NCI-H187 (cell line): ENCODE measurements at regions not wholly inside any gene's neighbourhood (a gene's known extent, or its start where the extent isn't known, plus 50 kb on each side); places are given as distances from the start of the nearest gene placed in this dataset.

ENCODE experiments used
- DNase-seq, 2 experiments: peaks; one replicate each; lab custom pipeline; 2025; lab: John Stamatoyannopoulos, UW

DNA sequence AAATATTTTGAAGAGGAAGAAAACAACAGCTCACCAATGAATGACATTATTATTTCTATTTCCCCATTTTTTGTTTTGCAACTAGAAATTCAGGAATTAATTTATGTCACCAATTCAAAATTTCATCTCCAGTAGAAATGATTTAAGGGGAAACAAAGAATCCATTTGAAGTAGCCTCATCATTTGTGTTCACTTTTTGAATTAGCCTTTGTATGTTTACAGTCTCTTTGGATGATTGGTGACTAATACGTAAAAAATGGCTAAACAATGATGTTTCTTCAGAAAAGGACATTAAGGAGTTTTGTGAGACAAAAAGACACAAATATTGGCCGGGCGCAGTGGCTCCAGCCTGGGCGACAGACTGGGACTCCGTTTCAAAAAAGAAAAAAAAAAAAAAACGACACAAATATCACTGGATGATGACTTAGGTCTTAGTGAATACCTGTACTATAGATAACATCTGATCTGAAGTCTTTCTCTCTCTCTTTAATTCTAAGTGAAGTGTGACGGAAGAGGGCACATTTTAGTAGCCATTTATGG lies 313.2 kb downstream of the PIK3C3 start:
- DNase-seq, result no peak

DNA sequence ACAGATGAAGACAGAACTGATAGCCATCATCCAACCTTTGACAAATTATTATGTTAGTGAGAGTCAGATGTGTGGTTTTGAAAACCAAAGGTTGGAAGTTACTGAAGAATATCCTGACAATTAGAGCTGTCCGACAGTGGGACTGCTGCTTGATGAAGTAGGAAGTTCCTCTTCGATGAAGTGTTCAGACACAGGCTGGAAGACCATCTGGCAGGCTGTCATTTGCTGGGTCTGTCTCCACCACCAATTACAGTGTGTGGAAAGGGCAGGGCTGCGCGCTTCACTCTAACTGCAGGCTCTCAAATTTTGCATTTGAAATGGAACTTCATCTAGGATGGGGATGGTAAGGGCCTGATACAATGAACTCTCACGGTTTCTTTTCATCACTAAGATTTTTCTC lies 313.8 kb downstream of the PIK3C3 start:
- no peak for DNase-seq

DNA sequence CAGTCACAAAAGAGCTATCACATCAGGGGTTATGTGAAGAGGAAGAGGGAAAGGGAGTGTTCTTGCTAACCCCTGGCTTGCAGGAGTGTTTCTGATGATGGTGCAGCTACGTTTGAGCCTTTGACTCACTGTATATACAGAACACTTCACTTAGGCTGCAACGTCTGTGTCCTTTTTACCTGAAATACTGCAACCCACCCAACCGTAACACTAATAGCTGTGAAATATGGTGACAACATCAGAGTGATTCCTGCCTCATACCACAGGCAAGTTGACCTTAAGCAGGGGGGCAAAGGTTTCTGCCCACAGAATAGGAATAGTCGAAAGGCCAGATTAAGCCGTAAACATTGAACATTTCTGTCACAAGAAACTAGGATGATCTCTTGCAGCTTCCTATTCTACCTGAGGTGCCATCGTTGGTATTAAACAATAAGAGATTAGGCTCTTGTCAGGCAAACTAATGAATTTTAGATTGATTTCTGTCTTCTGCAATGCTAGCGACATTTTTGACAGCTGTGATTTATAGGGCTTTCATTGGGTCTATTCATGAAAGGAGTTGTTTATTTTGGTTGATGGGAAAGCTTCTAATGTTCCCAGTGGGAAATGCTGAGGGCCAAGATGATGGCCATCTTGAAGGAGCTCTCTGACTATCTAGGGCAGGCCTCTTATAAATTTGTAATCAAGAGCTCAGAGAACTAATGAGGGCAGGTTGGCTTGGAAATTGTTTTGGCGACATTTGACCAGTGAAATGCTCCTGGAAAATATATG lies 316.8 kb downstream of the PIK3C3 start:
- DNase-seq, result peak in 1 of 2 experiments; percentile 9

DNA sequence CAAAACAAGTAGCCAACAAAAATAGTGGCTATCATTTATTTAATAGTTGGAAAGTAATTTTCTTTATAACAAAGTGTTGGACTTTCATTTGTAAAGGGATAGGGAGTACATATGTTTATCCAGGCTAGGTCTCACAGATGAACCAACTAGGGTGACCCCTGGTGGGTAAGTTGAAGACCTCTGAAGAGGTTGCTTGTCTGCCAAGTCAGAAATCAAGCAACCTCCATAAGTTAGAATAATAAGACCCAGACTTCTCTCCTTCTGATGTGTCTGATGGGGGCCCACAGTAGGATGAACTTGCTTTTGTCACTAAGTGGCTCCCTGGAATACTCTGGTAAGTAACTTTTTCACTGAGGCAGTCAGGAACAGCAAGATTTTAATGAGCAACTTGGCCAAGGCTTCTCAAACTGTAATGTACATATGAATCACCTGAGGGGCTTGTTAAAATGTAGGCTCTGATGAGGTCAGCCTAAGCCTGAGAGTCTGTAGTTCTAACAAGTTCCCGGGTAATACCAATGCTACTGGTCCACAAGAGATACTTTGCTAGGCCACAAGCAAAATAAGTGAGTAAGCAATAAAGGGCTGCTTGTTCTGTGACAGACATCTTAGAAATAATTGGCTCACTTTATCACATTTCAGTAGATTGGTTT lies 319.6 kb downstream of the PIK3C3 start:
- no peak for DNase-seq

DNA sequence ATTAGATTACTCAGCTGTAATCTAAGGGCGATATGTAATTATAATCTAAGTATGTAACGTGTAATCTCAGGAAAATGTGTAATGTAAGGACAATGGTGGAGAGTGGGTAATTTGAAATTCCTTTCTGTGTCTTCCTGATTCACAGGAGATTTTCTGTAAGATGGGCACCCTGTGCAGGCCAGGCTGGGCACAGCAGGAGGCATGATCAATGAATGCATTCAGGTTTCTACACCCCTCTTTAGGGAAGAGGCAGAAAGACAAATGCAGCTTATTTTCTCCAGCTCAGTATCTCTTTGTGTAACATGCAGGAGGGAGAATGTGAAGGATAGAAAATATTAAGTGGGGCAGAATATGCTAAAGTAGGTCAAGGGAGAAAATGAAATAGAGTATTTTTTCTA lies 320.1 kb downstream of the PIK3C3 start:
- no peak for DNase-seq

DNA sequence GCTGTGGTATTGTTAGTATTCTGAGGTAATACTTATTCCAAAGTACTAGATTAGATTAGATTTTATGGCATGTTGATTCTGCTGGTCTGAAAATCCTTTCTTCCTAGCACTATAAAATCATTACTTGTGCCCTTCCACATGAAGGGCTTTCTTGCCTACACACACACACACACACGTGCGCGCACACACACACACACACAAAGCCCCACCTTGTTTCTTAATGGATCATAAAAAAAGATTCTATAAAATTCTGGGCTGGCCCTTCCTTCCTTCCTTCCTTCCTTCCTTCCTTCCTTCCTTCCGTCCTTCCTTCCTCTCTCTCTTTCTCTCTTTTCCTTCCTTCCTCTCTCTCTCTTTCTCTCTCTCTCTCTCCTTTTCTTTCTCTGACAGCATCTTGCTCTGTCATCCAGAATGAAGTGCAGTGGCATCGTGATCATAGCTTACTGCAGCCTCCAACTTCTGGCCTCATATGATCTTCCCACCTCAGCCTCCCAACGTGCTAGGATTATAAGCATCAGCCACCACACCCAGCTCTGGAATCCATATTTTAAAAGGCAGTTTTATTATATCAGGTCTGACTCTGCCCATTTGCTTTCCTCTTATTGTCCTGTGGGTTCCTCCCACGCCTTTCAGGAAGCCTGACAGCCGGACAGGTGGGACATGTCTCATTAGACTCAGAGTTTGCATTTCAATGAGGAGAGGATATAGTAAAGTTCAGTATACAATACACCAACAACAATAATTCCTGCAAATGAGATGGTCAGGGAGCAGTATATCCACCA lies 321.1 kb downstream of the PIK3C3 start:
- DNase-seq, result no peak

DNA sequence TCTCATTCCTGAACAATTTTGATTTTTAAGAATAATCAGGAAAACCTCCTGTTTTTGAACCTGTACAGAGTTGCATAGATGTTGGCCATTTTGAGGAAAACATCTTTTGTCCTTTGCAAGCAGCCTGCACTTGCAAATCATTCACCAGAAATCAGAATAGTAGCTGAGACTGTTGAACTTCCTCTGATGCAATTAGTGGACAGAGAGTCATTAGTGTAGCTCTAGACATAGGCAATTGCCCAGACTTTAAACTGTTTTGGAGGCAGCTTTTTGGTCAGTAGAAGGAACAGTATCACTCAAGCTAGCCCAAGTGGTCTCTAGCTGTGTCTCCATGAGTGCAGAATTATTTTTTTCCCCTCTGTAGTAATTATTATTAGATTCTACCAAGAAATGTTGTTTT lies 326.1 kb downstream of the PIK3C3 start:
- no peak for DNase-seq

DNA sequence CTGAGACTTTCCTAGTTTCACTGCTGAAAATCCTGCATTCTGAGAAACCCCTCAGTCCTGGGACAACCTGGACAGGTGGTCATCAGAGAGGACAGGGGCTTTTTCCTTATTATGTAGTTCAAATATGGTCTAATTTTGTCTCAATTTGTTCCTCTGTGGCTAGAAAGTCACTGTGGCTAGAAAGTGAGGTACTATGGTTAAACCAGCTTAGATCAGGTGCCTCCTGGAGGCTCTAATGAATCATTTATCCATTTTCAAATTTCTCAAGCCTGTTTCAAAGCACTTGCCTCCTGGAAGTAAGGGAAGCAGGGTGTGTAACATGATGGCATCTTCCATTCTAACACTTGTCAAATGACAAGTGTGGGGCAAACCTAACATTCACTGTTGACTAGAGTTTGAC lies 326.8 kb downstream of the PIK3C3 start:
- no peak for DNase-seq

DNA sequence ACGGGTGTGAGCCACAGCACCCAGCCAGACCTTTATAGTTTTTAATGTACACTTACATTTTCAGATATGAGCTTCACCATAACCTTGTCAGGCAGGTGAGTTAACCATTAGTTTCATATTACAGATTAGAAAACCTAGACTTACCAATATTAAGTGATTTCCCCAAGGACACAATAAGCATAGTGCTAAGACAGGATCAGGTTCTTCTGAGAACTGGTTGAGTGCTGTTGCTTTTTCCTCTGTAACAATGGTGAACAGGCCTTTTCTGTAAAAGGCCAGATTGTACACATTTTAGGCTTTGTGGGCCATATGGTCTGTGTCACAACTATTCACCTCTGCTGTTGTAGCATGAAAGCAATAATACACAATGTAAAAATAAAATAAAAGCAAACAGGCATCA lies 332.0 kb downstream of the PIK3C3 start:
- DNase-seq, result no peak

DNA sequence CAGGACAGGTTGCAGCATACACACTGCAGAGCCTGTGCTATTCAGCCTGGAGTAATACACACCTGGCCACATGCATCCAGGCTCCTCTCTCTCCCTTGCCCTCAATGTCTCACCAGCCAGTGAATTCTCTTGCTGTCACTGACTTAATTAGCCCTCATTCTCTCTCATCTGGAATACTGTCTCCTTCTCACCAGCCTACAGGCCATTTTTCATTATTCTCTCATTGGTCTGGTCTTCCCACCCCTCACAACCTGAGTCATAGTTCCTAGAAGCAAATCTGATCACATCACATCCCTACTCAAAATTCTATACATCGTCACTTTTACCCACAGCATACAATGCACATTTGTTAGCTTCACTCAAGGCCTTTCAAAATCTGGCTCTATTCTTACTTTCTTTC lies 333.1 kb downstream of the PIK3C3 start:
- DNase-seq, result no peak

DNA sequence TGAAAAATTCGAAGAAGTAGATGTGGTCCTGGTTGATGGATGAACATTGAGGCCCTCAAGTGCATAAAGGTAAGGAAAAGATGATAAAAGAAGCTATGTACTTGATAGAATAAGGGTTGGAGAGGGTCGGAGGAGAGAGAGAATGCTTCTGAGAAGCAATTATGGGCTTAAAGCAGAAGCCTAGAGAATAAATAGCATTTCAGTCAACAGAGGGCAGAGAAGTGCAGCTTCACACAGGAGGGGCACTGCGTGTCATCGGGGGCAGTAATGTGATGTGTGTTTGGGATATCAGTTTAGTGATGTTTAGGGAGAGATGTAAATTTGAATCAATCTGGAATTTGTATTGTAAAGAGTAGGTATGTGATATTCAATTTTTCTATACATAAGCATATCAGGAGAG lies 334.5 kb downstream of the PIK3C3 start:
- no peak for DNase-seq

DNA sequence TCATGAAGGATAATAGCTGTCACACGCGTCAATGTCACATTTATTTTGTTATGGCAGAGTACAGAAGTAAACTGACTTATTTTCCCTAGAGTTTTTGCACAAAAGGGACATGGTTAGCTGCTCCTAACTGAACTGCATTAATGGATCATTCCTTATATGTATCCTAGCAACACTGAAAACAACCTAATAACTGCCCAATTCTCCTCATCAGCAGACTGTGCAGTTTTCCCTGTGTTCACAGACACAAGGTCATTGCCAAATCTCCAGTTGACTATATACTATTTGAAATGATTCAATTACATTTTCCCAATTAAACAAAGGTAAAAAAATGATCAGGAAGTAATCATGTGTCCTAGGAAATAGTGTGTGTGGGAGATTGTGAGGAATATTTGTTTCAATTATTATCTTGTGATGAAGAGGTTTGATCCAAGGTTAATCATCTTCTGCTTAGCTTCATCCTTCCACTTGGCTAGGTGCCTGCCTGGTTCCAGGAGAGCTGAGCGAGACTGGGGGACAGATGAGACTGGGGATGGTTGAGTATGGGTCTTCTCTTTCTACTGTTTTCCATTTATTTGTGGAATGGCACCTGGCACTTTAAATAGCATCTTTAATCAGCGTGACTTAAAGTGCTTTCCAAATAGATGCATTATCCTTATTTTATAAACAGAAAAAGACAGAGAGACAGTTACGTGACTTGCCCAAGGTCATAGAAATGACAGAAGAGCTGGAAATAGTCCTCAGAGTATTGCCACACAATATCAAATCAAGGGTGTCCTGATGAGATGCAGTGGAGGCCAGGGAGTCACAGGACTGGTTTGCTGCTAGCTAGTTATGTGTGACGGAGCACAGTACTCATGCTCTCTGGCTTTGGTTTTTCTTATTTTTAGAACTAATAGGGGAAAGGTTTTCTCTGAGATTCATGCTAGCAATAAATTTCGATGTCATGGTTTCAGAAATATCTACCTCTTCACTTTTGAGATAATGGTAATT lies 335.6 kb downstream of the PIK3C3 start:
- DNase-seq, result no peak

DNA sequence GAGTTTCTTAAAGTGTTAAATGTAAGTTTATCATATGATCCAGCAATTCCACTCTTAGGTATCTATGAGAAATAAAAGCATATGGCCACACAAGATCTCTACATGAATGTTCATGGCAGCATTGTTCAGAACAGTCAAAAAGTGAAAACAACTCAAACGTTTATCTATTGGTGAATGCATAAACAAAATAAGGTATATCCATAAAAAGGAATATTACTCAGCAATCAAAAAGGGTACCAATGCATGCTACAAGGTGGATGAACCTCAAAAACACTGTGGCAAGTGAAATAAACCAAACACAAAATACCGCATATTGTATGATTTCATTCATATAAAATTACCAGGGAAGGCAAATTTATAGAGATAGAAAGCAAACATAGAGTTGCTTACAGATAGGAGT lies 337.6 kb downstream of the PIK3C3 start:
- no peak for DNase-seq

DNA sequence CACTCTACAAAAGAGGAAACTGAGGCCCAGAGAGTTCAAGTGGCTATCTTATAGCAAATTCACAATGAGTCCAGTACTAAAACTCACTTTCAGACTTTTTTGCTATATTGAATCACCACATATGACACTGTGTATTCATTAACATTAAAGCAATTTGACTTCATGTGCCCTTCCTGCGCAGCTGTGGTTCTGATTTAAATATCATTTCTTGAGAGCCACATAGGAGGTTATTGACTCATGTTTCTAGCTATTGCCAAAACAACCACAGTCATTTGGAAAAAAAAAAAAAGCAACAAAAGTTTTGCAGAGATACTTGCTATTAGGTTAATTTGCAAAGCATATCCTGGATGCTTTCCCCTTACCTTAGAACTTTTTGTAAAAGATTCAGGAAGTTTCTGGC lies 341.2 kb downstream of the PIK3C3 start:
- DNase-seq, result no peak

DNA sequence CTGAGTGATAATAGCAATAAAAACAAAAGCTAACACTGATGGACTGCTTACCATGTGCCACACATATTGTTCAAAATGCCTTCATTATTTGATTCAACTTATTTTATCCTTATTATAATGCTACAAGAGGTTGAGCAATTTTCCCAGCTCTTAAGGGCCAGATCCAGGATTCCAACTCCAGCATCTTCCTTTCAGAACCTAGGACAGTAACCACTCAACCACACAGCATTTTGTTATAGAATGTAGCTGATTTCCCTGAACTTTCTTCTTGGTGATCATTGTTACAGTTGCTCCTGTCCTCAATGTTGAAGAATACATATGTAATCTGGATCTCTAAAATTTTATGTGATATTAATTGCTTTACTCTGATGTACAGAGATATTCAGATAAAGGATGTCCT lies 341.7 kb downstream of the PIK3C3 start:
- DNase-seq, result no peak

DNA sequence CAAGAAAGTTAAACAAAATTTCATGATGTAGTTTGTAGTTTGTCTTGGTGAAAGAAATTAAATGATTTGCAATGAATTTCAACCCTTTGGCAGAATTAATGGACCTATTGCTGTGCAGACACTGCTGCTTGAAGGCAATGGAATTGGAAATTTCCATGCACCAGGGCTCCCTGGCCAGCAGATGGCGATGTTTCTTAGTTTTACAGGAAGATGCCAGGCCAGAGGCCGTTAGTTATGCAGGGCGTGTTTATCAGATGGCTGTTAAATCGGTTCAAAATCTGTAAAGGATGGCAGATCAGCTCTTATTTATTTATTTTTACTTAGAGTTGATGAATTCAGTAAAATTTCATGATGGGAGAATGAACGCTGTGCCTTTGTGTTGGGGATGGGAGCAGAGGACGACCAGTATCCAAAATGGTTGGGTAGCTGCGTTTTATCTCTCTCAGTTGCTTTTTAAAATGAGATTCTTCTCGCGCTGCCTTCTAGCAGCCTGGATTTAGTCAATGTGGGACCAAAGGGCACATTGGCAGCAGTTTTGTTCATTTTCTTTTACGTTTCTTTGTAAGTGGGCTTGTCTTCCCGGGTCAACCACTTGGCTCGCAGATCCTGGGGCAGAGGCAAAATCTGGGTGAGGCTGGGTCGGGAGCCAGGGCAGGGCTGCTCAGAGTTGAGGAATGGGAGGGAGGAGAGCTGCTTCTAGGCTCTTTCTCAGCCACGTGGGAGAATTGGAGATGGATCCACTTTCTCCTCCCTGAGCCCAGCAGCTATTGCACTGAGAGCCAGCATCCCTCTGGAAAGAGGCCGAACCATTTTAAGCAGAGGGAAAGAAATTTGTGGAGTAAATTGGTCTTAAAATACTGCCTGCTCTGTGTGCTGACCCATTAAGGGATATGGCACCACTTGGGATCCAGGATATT lies 344.0 kb downstream of the PIK3C3 start:
- DNase-seq, result peak; percentile 8 to 16

DNA sequence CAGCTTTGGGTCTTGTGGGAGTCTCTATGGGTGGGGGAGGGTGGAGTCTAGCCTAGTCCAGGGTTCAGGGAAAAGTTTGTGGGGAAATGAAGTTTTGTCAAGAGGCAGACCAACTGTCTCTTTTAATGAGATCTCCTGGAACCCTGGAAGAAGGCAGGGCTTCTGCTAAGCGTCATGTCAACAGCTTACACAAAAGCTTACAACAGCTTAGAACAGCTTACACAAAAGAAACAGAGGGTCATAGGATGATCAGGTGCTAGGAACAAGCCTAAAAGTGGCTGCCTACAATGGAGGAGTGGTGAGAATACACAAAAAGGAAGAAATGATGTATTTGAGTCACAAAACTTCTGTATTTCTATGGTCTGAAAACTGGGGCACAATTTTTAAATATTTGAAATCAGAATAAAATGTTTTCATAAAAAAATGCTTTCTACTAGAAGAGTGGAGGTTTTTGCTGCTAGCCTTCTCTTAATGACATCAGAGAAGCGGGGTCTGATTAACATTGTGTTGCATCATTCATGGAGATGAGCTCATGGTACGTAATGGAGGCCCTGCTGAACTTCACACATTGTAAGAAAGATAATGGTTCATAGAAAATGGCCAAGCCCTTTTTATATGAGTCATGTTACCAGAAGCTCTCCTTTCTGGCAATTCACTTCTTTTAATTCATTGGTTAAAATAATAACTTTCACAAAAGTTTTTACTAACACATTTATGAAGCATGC lies 351.0 kb downstream of the PIK3C3 start:
- no peak for DNase-seq

DNA sequence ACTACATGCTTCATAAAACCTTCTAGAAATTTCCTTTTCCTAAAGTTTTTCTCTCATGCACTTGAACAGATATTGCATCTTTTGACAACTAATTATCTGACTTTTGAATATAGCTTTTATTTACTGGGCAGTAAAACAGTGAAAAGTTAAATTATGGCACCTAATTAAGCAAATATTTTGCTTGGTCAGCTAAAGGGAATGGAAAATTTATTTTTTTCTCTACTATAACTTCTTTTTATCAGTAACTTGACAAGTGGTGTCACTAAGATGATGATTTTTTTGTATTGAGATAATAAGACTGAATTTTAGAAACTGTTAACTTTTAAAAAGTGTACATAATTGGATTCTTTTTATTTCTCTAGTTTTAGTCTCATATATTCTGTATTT lies 351.6 kb downstream of the PIK3C3 start:
- DNase-seq, result no peak

DNA sequence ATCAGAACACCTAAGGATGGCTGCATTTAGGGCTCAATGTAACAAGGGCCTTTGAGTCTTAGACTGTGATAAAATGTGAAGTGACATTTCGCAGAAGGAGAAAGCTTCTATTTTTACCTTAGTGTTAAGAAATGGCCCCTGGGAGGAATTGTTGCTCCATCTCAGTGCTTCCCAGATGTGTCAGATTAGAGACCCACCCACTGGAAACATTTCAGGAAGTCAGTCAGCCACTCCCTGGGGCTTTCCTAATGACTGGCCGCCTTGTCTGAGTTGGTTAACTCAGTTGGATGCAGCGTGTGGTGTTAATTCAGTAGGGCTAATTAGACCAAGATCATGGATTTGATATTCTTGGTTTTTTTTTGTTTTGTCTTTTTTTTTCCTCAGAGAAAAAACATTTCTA lies 355.9 kb downstream of the PIK3C3 start:
- no peak for DNase-seq

DNA sequence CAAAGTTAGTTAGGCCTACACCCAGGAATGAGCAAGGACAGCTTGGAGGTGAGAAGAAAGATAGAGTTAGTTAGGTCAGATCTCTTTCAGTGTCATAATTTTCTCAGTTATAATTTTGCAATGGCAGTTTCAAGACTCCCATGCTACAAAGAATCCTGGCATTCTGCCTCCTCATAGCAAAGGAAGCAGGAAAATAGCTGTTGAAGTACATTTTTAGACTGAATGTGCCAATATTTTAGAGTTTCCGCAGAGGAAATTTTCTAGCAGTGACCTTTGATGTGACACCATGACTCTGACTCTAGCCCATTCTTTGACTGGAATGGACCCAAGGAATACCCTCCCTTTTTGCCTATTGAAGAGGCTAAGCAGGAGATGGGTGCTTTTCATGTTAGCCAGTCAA lies 371.7 kb downstream of the PIK3C3 start:
- no peak for DNase-seq
